VCaP (cell line): ENCODE measurements at regions not wholly inside any gene's neighbourhood (a gene's known extent, or its start where the extent isn't known, plus 50 kb on each side); places are given as distances from the start of the nearest gene placed in this dataset.

Source experiments
- H3K27ac ChIP-seq: fragments of 450-650 bp; 2 replicates; pipeline ENCODE4 v1.5.1; 2017
- CTCF ChIP-seq: fragments of 450-650 bp; conservative IDR thresholded peaks from 2 replicates; pipeline ENCODE4 v1.5.1; 2017; ENCODE audit warnings: mild to moderate bottlenecking, moderate library complexity

- no peak overlapping the region for H3K27ac ChIP-seq
- peak; percentile 76 for TF ChIP-seq CTCF
Measured at GRCh38 chr18:77711096-77711495, 461.4 kb downstream of the GALR1 start.

GRCh38 chr18:77714716-77715115, 465.1 kb downstream of the GALR1 start:
- TF ChIP-seq CTCF: no peak
- no peak overlapping the region for H3K27ac ChIP-seq

GRCh38 chr18:77716282-77716681, 466.6 kb downstream of the GALR1 start:
- no peak overlapping the region for H3K27ac ChIP-seq
- TF ChIP-seq CTCF: no peak

- H3K27ac ChIP-seq: no peak overlapping the region
- no peak for TF ChIP-seq CTCF
Measured at GRCh38 chr18:77733292-77733903, 483.8 kb downstream of the GALR1 start.

GRCh38 chr18:77736842-77737241, 487.2 kb downstream of the GALR1 start:
- no peak for TF ChIP-seq CTCF
- no peak overlapping the region for H3K27ac ChIP-seq

GRCh38 chr18:77737405-77737804, 487.8 kb downstream of the GALR1 start:
- no peak for TF ChIP-seq CTCF
- no peak overlapping the region for H3K27ac ChIP-seq

- peak; percentile 81 for TF ChIP-seq CTCF
- no peak overlapping the region for H3K27ac ChIP-seq
Measured at GRCh38 chr18:77749089-77749488, 499.4 kb downstream of the GALR1 start.
